ENCODE measurements at regions not wholly inside any gene's neighbourhood (a gene's known extent, or its start where the extent isn't known, plus 50 kb on each side); places are given as distances from the start of the nearest gene placed in this dataset.

GRCh38 chrX:7545564-7545963, 297.4 kb upstream of the VCX start:
- TF ChIP-seq POLR2A (IDR thresholded peaks at IDR 0.05): no peak
- no peak for TF ChIP-seq CTCF (IDR thresholded peaks at IDR 0.05)

Data from body of pancreas (tissue), 4 donors.